ENCODE measurements at regions not wholly inside any gene's neighbourhood (a gene's known extent, or its start where the extent isn't known, plus 50 kb on each side); places are given as distances from the start of the nearest gene placed in this dataset.
"Not testable (repeated sequence)": the region's sequence is repeated elsewhere in the genome, so short reads cannot be mapped to it uniquely, and the experiment has no call there.

GRCh38 chr14:86321151-86321550 is 791.2 kb downstream of the FLRT2 start:
- peak; percentile 23 for DNase-seq

GRCh38 chr14:86312154-86312665 is 782.3 kb downstream of the FLRT2 start:
- DNase-seq = not testable (repeated sequence)

GRCh38 chr14:86311151-86311550 is 781.2 kb downstream of the FLRT2 start:
- DNase-seq = no peak

GRCh38 chr14:86310611-86311010 is 780.7 kb downstream of the FLRT2 start:
- DNase-seq = no peak

GRCh38 chr14:86310148-86310547 is 780.2 kb downstream of the FLRT2 start:
- no peak for DNase-seq

- no peak for DNase-seq
Observed at GRCh38 chr14:86305058-86305457, 775.1 kb downstream of the FLRT2 start.

GRCh38 chr14:86299994-86300393 is 770.0 kb downstream of the FLRT2 start:
- no peak for DNase-seq

GRCh38 chr14:86296173-86296572 is 766.2 kb downstream of the FLRT2 start:
- peak; percentile 99 for DNase-seq

GRCh38 chr14:86288336-86288735 is 758.4 kb downstream of the FLRT2 start:
- no peak for DNase-seq

GRCh38 chr14:86279405-86279804 is 749.5 kb downstream of the FLRT2 start:
- DNase-seq = no peak

GRCh38 chr14:86257973-86258372 is 728.0 kb downstream of the FLRT2 start:
- DNase-seq = no peak

- DNase-seq = no peak
Observed at GRCh38 chr14:86243158-86243557, 713.2 kb downstream of the FLRT2 start.

GRCh38 chr14:86237733-86238132 is 707.8 kb downstream of the FLRT2 start:
- DNase-seq = no peak

GRCh38 chr14:86221755-86222154 is 691.8 kb downstream of the FLRT2 start:
- peak; percentile 21 for DNase-seq

- peak; percentile 6 for DNase-seq
Observed at GRCh38 chr14:86221000-86221399, 691.1 kb downstream of the FLRT2 start.

- no peak for DNase-seq
Observed at GRCh38 chr14:86217523-86217922, 687.6 kb downstream of the FLRT2 start.

GRCh38 chr14:86203843-86204242 is 673.9 kb downstream of the FLRT2 start:
- no peak for DNase-seq

- DNase-seq = no peak
Observed at GRCh38 chr14:86196471-86196870, 666.5 kb downstream of the FLRT2 start.

- peak; percentile 42 for DNase-seq
Observed at GRCh38 chr14:86193756-86194155, 663.8 kb downstream of the FLRT2 start.

- DNase-seq = no peak
Observed at GRCh38 chr14:86179980-86180379, 650.0 kb downstream of the FLRT2 start.

- DNase-seq = no peak
Observed at GRCh38 chr14:86168371-86168770, 638.4 kb downstream of the FLRT2 start.

GRCh38 chr14:86166541-86166940 is 636.6 kb downstream of the FLRT2 start:
- DNase-seq = no peak

GRCh38 chr14:86153480-86153879 is 623.5 kb downstream of the FLRT2 start:
- DNase-seq = no peak

- peak; percentile 47 for DNase-seq
Observed at GRCh38 chr14:86143248-86143647, 613.3 kb downstream of the FLRT2 start.

GRCh38 chr14:86141966-86142365 is 612.0 kb downstream of the FLRT2 start:
- DNase-seq = peak; percentile 18
